K562 (cell line): ENCODE measurements at regions not wholly inside any gene's neighbourhood (a gene's known extent, or its start where the extent isn't known, plus 50 kb on each side); places are given as distances from the start of the nearest gene placed in this dataset.

Experiments used
- ARNT ChIP-seq, 2 experiments: fragments of 450-650 bp; IDR thresholded peaks; 2 replicates each; pipeline ENCODE4 v1.6.1; 2016; ENCODE audit warnings: mild to moderate bottlenecking in 1 of 2
- ATF7 ChIP-seq: fragments of 450-650 bp; IDR thresholded peaks from 2 replicates; pipeline ENCODE4 v1.7.1; 2014; ENCODE audit warnings: mild to moderate bottlenecking, moderate library complexity
- BDP1 ChIP-seq: IDR thresholded peaks from 3 replicates; pipeline ENCODE4 v1.6.1; 2011; ENCODE audit not compliant: insufficient read length, insufficient read depth
- CREBBP ChIP-seq: IDR thresholded peaks from one replicate; pipeline ENCODE4 v1.6.1; 2012; ENCODE audit warnings: low read depth, mild to moderate bottlenecking, control low read depth, inconsistent platforms, low read length
- FUS ChIP-seq: fragments of 200-400 bp; formaldehyde crosslinking; optimal IDR thresholded peaks from 2 replicates; pipeline ENCODE3; 2017; ENCODE audit warnings: low read depth, low read length
- HDAC2 ChIP-seq: fragments of 450-650 bp; IDR thresholded peaks from 2 replicates; pipeline ENCODE4 v1.6.1; 2016; ENCODE audit warnings: mild to moderate bottlenecking
- KDM2B ChIP-seq: fragments of 250-450 bp; sonication (Bioruptor Pico); IDR thresholded peaks from 2 replicates; pipeline ENCODE4 v1.8.0; 2021; ENCODE audit warnings: mild to moderate bottlenecking, moderate library complexity
- NCOA6 ChIP-seq: fragments of 450-650 bp; IDR thresholded peaks from 2 replicates; pipeline ENCODE4 v1.6.1; 2017; ENCODE audit warnings: mild to moderate bottlenecking
- NFE2L1 ChIP-seq: fragments of 450-650 bp; IDR thresholded peaks from 2 replicates; pipeline ENCODE4 v1.6.1; 2016; ENCODE audit warnings: missing genetic modification characterization, low read depth, mild to moderate bottlenecking, missing compliant biosample characterization, moderate library complexity, borderline replicate concordance
- POLR3A ChIP-seq: IDR thresholded peaks from 2 replicates; pipeline ENCODE4 v1.6.1; 2011; ENCODE audit warnings: borderline replicate concordance, mild to moderate bottlenecking, moderate library complexity; ENCODE audit not compliant: insufficient read length, insufficient read depth; ENCODE audit errors: extremely low read depth
- RBBP5 ChIP-seq: fragments of 200-600 bp; sonication (generic); IDR thresholded peaks from 2 replicates; pipeline ENCODE4 v1.6.1; 2012; ENCODE audit warnings: borderline replicate concordance, mild to moderate bottlenecking, low read length, control low read depth, inconsistent platforms; ENCODE audit not compliant: insufficient read depth, poor library complexity, severe bottlenecking
- RBM25 ChIP-seq: fragments of 200-400 bp; formaldehyde crosslinking; IDR thresholded peaks from 2 replicates; pipeline ENCODE4 v1.6.1; 2018; ENCODE audit warnings: low read length, low read depth, moderate library complexity; ENCODE audit not compliant: severe bottlenecking
- SIN3B ChIP-seq: fragments of 450-650 bp; IDR thresholded peaks from 2 replicates; pipeline ENCODE4 v1.6.1; 2017; ENCODE audit warnings: low read depth, mild to moderate bottlenecking, moderate library complexity
- SNRNP70 ChIP-seq: fragments of 200-400 bp; formaldehyde crosslinking; optimal IDR thresholded peaks from 2 replicates; pipeline ENCODE3; 2017; ENCODE audit warnings: low read depth, low read length
- SOX6 ChIP-seq: fragments of 450-650 bp; IDR thresholded peaks from 2 replicates; pipeline ENCODE4 v1.6.1; 2014; ENCODE audit warnings: mild to moderate bottlenecking
- TBL1XR1 ChIP-seq, 2 experiments: IDR thresholded peaks; 2 replicates each; pipeline ENCODE4 v1.6.1; 2012; ENCODE audit warnings: improper control_type of control experiment in 2 of 2, low read length in 2 of 2, mild to moderate bottlenecking in 1 of 2
- TEAD2 ChIP-seq: fragments of 450-650 bp; IDR thresholded peaks from 2 replicates; pipeline ENCODE4 v1.6.1; 2016; ENCODE audit warnings: missing genetic modification characterization, control low read depth, missing compliant biosample characterization
- TRIM28 ChIP-seq: fragments of 450-650 bp; IDR thresholded peaks from 2 replicates; pipeline ENCODE4 v1.6.1; 2017
- U2AF1 ChIP-seq: fragments of 200-400 bp; formaldehyde crosslinking; optimal IDR thresholded peaks from 2 replicates; pipeline ENCODE3; 2017; ENCODE audit warnings: mild to moderate bottlenecking, low read depth, low read length, moderate library complexity
- ZEB2 ChIP-seq: fragments of 450-650 bp; IDR thresholded peaks from 2 replicates; pipeline ENCODE4 v1.6.1; 2016
- ZNF174 ChIP-seq: fragments of 250-450 bp; sonication (Bioruptor Pico); IDR thresholded peaks from 2 replicates; pipeline ENCODE4 v1.4.0; 2020; ENCODE audit warnings: mild to moderate bottlenecking
- ZNF175 ChIP-seq: fragments of 200-800 bp; sonication (Bioruptor generic); IDR thresholded peaks from 2 replicates; pipeline ENCODE4 v1.6.1; 2016; ENCODE audit warnings: low read depth, mild to moderate bottlenecking, missing genetic modification characterization, missing compliant biosample characterization
- ZNF24 ChIP-seq: fragments of 450-650 bp; IDR thresholded peaks from 2 replicates; pipeline ENCODE4 v1.6.1; 2016
- ZNF324 ChIP-seq: fragments of 250-450 bp; sonication (Bioruptor Pico); IDR thresholded peaks from 2 replicates; pipeline ENCODE4 v1.4.0; 2020; ENCODE audit warnings: mild to moderate bottlenecking
- ZNF354B ChIP-seq: fragments of 250-450 bp; sonication (Bioruptor Pico); IDR thresholded peaks from 2 replicates; pipeline ENCODE4 v1.4.0; 2020
- ZNF584 ChIP-seq: fragments of 200-800 bp; sonication (Bioruptor generic); IDR thresholded peaks from 2 replicates; pipeline ENCODE4 v1.6.1; 2016; ENCODE audit warnings: low read depth, mild to moderate bottlenecking, missing genetic modification characterization, missing compliant biosample characterization
- ZNF695 ChIP-seq: fragments of 450-650 bp; formaldehyde crosslinking; IDR thresholded peaks from 2 replicates; pipeline ENCODE4 v1.4.0; 2020; ENCODE audit warnings: mild to moderate bottlenecking, moderate library complexity
- ZNF75A ChIP-seq: fragments of 450-650 bp; formaldehyde crosslinking; IDR thresholded peaks from 2 replicates; pipeline ENCODE4 v1.4.0; 2020; ENCODE audit warnings: mild to moderate bottlenecking
- TF ChIP-seq, protein P1 (sequence below): fragments of 450-650 bp; IDR thresholded peaks from 2 replicates; pipeline ENCODE4 v1.6.1; 2014; ENCODE audit warnings: low read depth, mild to moderate bottlenecking, moderate library complexity, borderline replicate concordance
- TF ChIP-seq, protein P2 (sequence below): fragments of 450-650 bp; formaldehyde crosslinking; IDR thresholded peaks from 2 replicates; pipeline ENCODE4 v1.4.0; 2020; ENCODE audit warnings: mild to moderate bottlenecking, moderate library complexity
- TF ChIP-seq, protein P3 (sequence below), 2 experiments: fragments of 250-450 bp in 1 of 2; fragments of 450-650 bp in 1 of 2; sonication (Bioruptor Pico) in 1 of 2; IDR thresholded peaks; 2 replicates each; pipeline versions ENCODE4 v1.6.1 to v1.8.0; 2016 to 2021; ENCODE audit warnings: mild to moderate bottlenecking in 2 of 2, moderate library complexity in 2 of 2, missing compliant biosample characterization in 1 of 2, missing genetic modification characterization in 1 of 2

DNA sequence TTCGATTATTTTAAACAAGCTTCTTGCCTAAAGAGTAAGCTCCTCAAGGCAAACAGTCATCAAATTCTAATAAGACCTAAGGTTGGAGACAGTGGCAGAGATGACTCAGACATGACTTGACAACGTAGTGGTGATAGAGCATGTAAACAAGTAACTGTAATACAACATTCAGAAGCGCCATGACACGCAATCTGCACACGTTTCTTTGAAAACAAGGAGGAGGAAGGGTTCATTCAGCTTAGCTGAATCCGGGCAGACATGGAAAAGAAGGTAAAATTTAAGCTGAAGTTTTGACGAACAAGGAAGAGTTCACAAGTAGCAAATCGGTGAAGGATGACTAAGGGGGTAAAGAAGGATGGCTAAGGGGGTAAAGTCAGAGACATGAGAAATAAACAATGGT, 152.4 kb upstream of the ZC3H12C start (continued):
- TF ChIP-seq HDAC2 (no peak), NCOA6 (no peak), TBL1XR1 (IDR thresholded peaks at IDR 0.05; ENCODE audit: low read length in 2 of 2) (0 out of 4 replicates have a peak, but pooled peaks of 1 of the 2 experiments have one; percentile 7), SOX6 (0 out of 2 replicates have a peak, but pooled peaks have one; percentile 20), ZNF695 (CRISPR knock-in tag) (no peak), ZNF354B (CRISPR knock-in tag) (no peak), U2AF1 (no peak), TRIM28 (no peak), ZNF175 (CRISPR knock-in tag) (no peak), ARNT (IDR thresholded peaks at IDR 0.05) (no peak), ATF7 (0 out of 2 replicates have a peak, but pooled peaks have one; percentile 14), NFE2L1 (tag) (no peak), ZNF75A (CRISPR knock-in tag) (no peak), FUS (no peak), CREBBP (no peak), SNRNP70 (no peak), BDP1 (no peak), ZNF24 (no peak), ZNF324 (CRISPR knock-in tag) (no peak), RBM25 (no peak), RBBP5 (no peak), SIN3B (no peak), ZNF174 (no peak), TEAD2 (tag) (no peak), POLR3A (no peak), ZNF584 (CRISPR knock-in tag) (no peak), ZEB2 (no peak), KDM2B (CRISPR knock-in tag) (no peak)
- TF ChIP-seq, protein P1, sequence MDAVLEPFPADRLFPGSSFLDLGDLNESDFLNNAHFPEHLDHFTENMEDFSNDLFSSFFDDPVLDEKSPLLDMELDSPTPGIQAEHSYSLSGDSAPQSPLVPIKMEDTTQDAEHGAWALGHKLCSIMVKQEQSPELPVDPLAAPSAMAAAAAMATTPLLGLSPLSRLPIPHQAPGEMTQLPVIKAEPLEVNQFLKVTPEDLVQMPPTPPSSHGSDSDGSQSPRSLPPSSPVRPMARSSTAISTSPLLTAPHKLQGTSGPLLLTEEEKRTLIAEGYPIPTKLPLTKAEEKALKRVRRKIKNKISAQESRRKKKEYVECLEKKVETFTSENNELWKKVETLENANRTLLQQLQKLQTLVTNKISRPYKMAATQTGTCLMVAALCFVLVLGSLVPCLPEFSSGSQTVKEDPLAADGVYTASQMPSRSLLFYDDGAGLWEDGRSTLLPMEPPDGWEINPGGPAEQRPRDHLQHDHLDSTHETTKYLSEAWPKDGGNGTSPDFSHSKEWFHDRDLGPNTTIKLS: no peak
- TF ChIP-seq, protein P2, sequence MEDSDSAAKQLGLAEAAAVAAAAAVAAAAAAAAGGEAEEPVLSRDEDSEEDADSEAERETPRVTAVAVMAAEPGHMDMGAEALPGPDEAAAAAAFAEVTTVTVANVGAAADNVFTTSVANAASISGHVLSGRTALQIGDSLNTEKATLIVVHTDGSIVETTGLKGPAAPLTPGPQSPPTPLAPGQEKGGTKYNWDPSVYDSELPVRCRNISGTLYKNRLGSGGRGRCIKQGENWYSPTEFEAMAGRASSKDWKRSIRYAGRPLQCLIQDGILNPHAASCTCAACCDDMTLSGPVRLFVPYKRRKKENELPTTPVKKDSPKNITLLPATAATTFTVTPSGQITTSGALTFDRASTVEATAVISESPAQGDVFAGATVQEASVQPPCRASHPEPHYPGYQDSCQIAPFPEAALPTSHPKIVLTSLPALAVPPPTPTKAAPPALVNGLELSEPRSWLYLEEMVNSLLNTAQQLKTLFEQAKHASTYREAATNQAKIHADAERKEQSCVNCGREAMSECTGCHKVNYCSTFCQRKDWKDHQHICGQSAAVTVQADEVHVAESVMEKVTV (CRISPR knock-in tag): no peak
- TF ChIP-seq, protein P3, sequence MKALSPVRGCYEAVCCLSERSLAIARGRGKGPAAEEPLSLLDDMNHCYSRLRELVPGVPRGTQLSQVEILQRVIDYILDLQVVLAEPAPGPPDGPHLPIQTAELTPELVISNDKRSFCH (CRISPR knock-in tag; IDR thresholded peaks at IDR 0.05): no peak
- TF ChIP-seq, protein P3 (tag; IDR thresholded peaks at IDR 0.05): no peak
